ENCODE measurements at regions not wholly inside any gene's neighbourhood (a gene's known extent, or its start where the extent isn't known, plus 50 kb on each side); places are given as distances from the start of the nearest gene placed in this dataset.

DNA sequence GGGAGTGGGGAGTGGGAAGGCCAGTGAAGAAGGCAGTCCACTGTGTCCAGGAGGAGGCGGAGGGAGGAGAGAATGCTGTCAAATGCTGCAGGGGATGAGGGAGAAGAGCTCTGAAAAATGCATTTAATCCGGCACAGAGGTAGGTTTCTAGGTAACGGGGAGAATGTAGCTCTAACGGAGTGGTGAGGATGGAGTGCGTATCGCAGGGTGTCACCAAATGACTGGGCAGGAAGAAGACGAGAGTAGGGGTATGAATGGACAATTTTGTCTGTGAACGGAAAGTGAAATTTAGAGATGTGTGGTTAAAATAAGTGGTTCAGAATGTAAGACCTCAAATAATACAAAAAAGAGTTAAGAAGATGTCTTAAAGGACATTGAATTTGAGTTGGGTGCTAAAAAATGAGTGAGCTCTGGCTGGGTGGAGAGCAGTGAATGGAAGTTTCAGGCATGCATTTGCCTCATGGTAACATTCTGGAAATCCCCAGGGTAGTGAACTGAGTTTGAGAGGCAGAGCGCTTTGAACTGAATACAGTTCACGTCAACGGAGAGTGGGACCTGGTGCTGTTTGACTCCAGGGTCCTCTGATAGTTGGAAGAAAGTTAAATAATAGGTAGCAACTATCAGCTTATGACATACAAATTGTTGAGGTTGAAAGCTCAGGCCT lies 81.3 kb upstream of the CADM1 start:
- no peaks in the 10 kb centered on the region for H3F3A ChIP-seq (ENCODE audit: insufficient read depth, low read length, poor library complexity, severe bottlenecking)
- H3K9me3 ChIP-seq (ENCODE audit: low read length) = no peaks in the 10 kb centered on the region
- no peak overlapping the region for H3K4me2 ChIP-seq (ENCODE audit: low read length)
- H3K27me3 ChIP-seq (ENCODE audit: insufficient read depth, low read depth, low read length) = no peaks in the 10 kb centered on the region
- no peaks in the 10 kb centered on the region for H4K20me1 ChIP-seq (ENCODE audit: insufficient read depth)
- TF ChIP-seq TAF1 (IDR thresholded peaks at IDR 0.05; ENCODE audit: low read depth) = no peak
- no peaks in the 10 kb centered on the region for H3K79me2 ChIP-seq (replicated peaks; ENCODE audit: insufficient read depth, low read length)
- no peak overlapping the region for H3K9ac ChIP-seq (ENCODE audit: low read length)
- H3K36me3 ChIP-seq (ENCODE audit: insufficient read depth, low read length) = no peaks in the 10 kb centered on the region
- H2AFZ ChIP-seq (ENCODE audit: low read depth, low read length) = no peak overlapping the region
- H3K27ac ChIP-seq (ENCODE audit: low read length) = no peak overlapping the region
- no peak overlapping the region for H3K4me3 ChIP-seq (ENCODE audit: low read length)
- H3K9me2 ChIP-seq (ENCODE audit: insufficient read depth, low read length) = no peaks in the 10 kb centered on the region

DNA sequence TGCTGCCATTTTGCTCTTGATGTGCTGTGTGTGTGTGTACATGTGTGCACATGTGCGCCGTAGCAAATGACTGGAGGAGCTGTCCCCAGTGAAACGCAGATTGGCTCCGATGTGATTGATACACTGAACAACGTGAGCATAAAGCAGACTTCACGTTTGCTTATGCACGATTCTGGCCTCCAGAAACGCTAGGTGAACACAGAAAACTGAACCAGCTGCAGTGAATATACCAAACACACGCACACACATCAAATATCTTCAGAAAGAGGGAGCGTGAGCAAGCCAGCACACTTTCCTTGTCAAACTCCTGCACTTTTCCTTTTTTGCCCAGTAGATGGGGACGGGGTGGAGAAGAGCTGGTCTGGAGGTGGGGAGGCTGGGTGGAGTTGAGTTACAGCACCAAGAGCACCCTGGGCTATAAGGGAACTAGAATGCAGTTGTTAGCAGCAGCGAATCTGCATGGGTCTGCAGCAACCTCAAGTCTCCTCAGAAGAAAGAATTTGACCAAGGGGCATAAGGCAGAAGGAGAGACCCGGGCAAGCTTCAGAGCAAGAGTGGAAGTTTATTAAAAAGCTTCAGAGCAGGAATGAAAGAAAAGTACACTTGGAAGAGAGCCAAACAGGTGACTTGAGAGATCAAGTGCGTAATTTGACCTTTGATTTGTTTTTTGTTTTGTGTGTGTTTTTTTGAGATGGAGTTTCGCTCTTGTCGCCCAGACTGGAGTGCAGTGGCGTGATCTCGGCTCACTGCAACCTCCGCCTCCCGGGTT lies 77.8 kb upstream of the CADM1 start:
- no peaks in the 10 kb centered on the region for H3K79me2 ChIP-seq (replicated peaks; ENCODE audit: insufficient read depth, low read length)
- no peaks in the 10 kb centered on the region for H3K36me3 ChIP-seq (ENCODE audit: insufficient read depth, low read length)

More for the DNA sequence above, 77.8 kb upstream of the CADM1 start:
- no peak overlapping the region for H3K27ac ChIP-seq (ENCODE audit: low read length)
- H3K9ac ChIP-seq (ENCODE audit: low read length) = no peak overlapping the region
- no peaks in the 10 kb centered on the region for H3F3A ChIP-seq (ENCODE audit: insufficient read depth, low read length, poor library complexity, severe bottlenecking)
- H3K9me3 ChIP-seq (ENCODE audit: low read length) = no peaks in the 10 kb centered on the region
- H3K9me2 ChIP-seq (ENCODE audit: insufficient read depth, low read length) = no peaks in the 10 kb centered on the region
- H3K27me3 ChIP-seq (ENCODE audit: insufficient read depth, low read depth, low read length) = no peaks in the 10 kb centered on the region
- no peaks in the 10 kb centered on the region for H4K20me1 ChIP-seq (ENCODE audit: insufficient read depth)
- no peak overlapping the region for H3K4me3 ChIP-seq (ENCODE audit: low read length)
- no peak overlapping the region for H2AFZ ChIP-seq (ENCODE audit: low read depth, low read length)
- H3K4me2 ChIP-seq (ENCODE audit: low read length) = no peak overlapping the region
- TF ChIP-seq, protein P1, sequence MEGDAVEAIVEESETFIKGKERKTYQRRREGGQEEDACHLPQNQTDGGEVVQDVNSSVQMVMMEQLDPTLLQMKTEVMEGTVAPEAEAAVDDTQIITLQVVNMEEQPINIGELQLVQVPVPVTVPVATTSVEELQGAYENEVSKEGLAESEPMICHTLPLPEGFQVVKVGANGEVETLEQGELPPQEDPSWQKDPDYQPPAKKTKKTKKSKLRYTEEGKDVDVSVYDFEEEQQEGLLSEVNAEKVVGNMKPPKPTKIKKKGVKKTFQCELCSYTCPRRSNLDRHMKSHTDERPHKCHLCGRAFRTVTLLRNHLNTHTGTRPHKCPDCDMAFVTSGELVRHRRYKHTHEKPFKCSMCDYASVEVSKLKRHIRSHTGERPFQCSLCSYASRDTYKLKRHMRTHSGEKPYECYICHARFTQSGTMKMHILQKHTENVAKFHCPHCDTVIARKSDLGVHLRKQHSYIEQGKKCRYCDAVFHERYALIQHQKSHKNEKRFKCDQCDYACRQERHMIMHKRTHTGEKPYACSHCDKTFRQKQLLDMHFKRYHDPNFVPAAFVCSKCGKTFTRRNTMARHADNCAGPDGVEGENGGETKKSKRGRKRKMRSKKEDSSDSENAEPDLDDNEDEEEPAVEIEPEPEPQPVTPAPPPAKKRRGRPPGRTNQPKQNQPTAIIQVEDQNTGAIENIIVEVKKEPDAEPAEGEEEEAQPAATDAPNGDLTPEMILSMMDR (IDR thresholded peaks at IDR 0.05; ENCODE audit: poor library complexity, severe bottlenecking) = no peak
- TF ChIP-seq RAD21 (conservative IDR thresholded peaks at IDR 0.05) (no peak), POLR2AphosphoS5 (IDR thresholded peaks at IDR 0.05) (no peak), MXI1 (conservative IDR thresholded peaks at IDR 0.05; ENCODE audit: poor library complexity, severe bottlenecking) (no peak), EP300 (conservative IDR thresholded peaks at IDR 0.05; ENCODE audit: poor library complexity, severe bottlenecking) (no peak), EZH2 (IDR thresholded peaks at IDR 0.05; ENCODE audit: borderline replicate concordance, insufficient read depth, low read length, poor library complexity, severe bottlenecking) (no peak), TAF1 (IDR thresholded peaks at IDR 0.05; ENCODE audit: low read depth) (no peak), SMC3 (conservative IDR thresholded peaks at IDR 0.05; ENCODE audit: poor library complexity) (no peak)
- TF ChIP-seq, protein P2, sequence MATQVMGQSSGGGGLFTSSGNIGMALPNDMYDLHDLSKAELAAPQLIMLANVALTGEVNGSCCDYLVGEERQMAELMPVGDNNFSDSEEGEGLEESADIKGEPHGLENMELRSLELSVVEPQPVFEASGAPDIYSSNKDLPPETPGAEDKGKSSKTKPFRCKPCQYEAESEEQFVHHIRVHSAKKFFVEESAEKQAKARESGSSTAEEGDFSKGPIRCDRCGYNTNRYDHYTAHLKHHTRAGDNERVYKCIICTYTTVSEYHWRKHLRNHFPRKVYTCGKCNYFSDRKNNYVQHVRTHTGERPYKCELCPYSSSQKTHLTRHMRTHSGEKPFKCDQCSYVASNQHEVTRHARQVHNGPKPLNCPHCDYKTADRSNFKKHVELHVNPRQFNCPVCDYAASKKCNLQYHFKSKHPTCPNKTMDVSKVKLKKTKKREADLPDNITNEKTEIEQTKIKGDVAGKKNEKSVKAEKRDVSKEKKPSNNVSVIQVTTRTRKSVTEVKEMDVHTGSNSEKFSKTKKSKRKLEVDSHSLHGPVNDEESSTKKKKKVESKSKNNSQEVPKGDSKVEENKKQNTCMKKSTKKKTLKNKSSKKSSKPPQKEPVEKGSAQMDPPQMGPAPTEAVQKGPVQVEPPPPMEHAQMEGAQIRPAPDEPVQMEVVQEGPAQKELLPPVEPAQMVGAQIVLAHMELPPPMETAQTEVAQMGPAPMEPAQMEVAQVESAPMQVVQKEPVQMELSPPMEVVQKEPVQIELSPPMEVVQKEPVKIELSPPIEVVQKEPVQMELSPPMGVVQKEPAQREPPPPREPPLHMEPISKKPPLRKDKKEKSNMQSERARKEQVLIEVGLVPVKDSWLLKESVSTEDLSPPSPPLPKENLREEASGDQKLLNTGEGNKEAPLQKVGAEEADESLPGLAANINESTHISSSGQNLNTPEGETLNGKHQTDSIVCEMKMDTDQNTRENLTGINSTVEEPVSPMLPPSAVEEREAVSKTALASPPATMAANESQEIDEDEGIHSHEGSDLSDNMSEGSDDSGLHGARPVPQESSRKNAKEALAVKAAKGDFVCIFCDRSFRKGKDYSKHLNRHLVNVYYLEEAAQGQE (IDR thresholded peaks at IDR 0.05; ENCODE audit: borderline replicate concordance) = no peak

Data from neural cell (in vitro differentiated cells).